Hepatocyte (in vitro differentiated cells): ENCODE measurements at regions not wholly inside any gene's neighbourhood (a gene's known extent, or its start where the extent isn't known, plus 50 kb on each side); places are given as distances from the start of the nearest gene placed in this dataset.

ENCODE experiments used
- EZH2 ChIP-seq: fragments of 200-600 bp; sonication (generic); IDR thresholded peaks from 2 replicates; pipeline ENCODE4 v1.6.1; 2016; ENCODE audit warnings: antibody characterized with exemption, mild to moderate bottlenecking, borderline replicate concordance
- EZH2phosphoT487 ChIP-seq: fragments of 200-600 bp; sonication (generic); IDR thresholded peaks from one replicate; pipeline ENCODE4 v1.6.1; 2018; ENCODE audit warnings: antibody characterized with exemption, mild to moderate bottlenecking, low read depth, moderate library complexity; ENCODE audit not compliant: unreplicated experiment, severe bottlenecking
- TF ChIP-seq, protein P1 (sequence below): fragments of 200-600 bp; sonication (generic); IDR thresholded peaks from 2 replicates; pipeline ENCODE4 v1.5.1; 2016; ENCODE audit warnings: antibody characterized with exemption, mild to moderate bottlenecking; ENCODE audit not compliant: poor library complexity

DNA sequence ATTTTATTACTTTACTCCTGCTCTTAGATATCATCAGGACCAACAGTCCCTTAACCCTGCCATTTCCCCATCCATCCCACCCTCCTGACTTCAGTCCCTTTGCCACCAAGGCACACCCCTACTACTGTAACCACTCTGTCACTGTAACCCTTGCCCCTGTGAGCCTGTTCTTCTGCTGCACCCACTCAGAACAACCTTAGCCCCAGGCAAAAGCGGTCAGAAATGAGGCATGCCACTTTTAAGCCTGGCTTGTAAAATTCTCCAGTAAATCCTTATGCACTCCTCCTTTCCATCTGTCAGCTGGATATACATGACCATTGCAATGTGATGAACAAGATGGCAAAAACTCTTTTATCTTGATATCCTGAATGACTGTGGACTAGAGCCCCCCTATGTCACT is 555.0 kb upstream of the PLXNA2 start:
- TF ChIP-seq, protein P1, sequence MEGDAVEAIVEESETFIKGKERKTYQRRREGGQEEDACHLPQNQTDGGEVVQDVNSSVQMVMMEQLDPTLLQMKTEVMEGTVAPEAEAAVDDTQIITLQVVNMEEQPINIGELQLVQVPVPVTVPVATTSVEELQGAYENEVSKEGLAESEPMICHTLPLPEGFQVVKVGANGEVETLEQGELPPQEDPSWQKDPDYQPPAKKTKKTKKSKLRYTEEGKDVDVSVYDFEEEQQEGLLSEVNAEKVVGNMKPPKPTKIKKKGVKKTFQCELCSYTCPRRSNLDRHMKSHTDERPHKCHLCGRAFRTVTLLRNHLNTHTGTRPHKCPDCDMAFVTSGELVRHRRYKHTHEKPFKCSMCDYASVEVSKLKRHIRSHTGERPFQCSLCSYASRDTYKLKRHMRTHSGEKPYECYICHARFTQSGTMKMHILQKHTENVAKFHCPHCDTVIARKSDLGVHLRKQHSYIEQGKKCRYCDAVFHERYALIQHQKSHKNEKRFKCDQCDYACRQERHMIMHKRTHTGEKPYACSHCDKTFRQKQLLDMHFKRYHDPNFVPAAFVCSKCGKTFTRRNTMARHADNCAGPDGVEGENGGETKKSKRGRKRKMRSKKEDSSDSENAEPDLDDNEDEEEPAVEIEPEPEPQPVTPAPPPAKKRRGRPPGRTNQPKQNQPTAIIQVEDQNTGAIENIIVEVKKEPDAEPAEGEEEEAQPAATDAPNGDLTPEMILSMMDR, result no peak
- TF ChIP-seq EZH2 (no peak), EZH2phosphoT487 (no peak)
